Posterior vena cava (tissue), 2 donors: ENCODE measurements at regions not wholly inside any gene's neighbourhood (a gene's known extent, or its start where the extent isn't known, plus 50 kb on each side); places are given as distances from the start of the nearest gene placed in this dataset.

Experiments
- DNase-seq: peaks from one replicate; pipeline ENCODE4 v3.0.0-alpha.2; 2020; ENCODE audit warnings: low spot score
- intact Hi-C, 2 donors: fragments of 100-400 bp; cut with DNase I; formaldehyde crosslinking; loops; one replicate each; pipeline versions ENCODE4 v1.14.1 to v1.14.2; 2022 to 2023
- donor health status: DM: yes; HTN: yes; CAD: no.
- donor health status: DM: yes; HTN: yes; CAD: no.

DNA sequence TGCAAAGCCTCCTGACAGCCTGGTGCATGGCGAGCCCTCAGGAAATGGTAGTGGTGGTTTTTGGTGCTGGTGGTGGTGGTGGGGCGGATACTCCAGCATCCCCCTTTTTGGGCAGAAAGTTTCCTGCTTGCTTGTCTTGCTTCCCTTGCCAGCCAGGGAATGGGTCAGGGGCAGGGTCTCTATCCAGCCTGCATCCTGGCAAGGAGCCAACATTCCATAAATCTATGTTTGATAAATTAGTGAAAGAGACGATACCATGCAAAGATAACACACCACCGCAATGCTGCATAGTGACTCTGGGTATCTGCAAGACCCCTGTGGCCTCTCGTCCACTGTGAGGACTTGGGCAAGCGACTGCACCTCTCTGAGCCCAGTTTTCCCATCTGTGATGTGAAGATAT lies 246.2 kb downstream of the LRFN2 start:
- no peak for DNase-seq
- intact Hi-C loops, result no loop called here

DNA sequence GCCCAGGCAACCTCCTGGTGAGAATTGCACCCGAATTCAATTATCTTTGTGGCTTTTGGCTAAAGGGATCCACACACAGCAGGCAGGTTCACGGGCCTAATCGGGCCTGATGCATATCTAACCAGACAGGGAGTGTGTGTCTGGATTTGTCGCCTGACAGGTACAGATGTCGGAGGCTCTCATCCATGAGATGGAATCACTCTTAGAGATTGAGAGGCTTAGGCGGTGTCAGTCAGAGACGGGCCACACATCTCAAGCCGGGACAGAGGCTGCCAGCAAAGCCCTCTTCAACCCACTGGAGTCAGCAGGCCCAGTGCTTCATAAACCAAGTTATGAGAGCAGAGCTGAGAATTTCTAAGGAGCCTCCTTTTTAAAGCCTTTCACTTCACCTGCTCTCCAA lies 247.0 kb downstream of the LRFN2 start:
- intact Hi-C loops, result no loop called here
- no peak for DNase-seq

GRCh38 chr6:40338306-40338705 lies 248.9 kb downstream of the LRFN2 start:
- intact Hi-C loops, result no loop called here
- no peak for DNase-seq

- DNase-seq, result no peak
- intact Hi-C loops, result no loop called here
Measured at GRCh38 chr6:40336940-40337760, 250.0 kb downstream of the LRFN2 start.

- intact Hi-C loops, result no loop called here
- no peak for DNase-seq
Measured at GRCh38 chr6:40336296-40336695, 250.9 kb downstream of the LRFN2 start.

DNA sequence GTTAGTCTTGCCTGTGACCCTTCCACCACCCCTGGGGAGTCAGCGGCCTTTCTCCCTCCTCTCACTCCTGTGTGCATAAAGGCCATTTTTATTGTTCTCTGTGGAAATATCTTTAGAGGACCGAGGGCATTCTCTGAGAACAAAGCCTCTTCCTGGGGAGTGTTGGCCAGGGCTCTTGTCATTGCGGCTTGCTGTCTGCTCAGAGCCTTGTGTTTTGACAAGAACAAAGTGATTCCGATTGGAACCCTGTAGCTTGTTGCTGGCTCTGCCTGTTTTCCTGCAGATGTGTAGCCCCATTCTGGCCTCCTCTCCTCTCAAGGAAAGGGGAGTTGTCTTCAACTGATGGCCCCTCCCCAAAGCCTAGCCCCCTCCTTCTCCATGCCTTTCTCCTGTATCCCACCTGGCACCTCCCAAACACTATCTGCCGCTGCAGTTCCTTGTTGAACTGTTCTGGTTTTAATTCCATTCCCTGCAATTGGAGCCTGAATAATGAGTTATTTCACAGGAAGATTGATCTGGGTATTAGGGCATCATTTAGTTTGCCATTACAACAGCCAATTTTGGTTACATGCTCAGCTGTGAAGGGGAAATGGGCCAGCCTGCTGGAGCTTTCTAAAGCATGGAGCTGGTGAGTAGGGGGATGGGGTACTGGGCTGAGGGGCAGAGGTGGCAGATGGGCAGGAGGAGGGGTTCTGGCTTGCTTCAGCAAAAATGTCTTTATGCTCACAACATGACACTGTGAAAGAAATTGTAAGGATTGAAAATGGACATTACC lies 252.5 kb downstream of the LRFN2 start:
- intact Hi-C loops, result no loop called here
- DNase-seq, result no peak

- intact Hi-C loops, result no loop called here
- no peak for DNase-seq
Measured at GRCh38 chr6:40331545-40331944, 255.6 kb downstream of the LRFN2 start.

DNA sequence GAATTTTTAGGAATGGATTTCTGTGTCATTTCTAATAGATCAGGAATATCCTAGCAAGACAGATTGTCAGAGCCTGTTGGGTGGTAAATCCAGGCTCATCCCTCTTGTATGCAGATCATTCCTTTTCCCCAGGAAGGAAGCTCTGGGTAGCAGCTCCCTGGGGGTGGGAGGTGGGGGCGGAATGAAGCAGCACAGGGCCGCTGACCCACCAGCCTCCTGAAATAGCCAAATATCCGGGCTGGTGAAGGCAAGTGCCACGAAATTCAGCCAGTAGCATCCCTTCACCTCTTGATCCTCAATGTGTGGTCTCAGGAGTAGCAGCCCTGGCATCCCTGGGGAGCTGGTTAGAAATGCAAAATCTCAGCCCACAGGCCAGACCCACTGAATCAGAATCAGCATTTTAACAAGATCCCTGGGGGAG lies 256.9 kb downstream of the LRFN2 start:
- intact Hi-C loops, result no loop called here
- DNase-seq, result no peak

DNA sequence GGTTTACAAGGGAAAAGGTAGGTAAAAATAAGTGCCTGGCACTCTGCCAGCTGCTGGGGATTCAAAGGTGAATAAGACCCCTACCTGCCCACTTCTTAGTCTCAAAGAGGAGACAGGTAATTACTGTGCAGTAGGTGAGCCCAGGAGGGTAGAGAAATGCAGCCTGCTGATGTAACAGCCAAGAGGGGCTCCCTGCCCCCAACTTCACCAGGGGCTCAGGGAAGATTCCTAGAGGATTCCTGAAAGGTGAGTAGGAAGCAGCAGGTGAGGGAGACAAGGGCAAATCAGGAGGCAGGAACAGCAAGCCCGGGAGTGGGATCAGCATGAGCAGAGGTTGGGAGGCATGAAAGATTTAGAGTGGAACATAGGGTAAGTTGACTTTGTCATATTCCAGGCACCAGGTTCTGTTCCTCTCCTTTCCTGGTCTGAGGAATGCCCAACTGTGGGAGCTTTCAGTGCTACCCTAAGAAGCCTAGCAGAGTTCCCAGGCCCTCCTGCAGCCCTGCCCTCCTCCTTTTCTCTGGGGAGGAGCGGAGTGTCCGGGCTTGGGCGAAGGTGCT lies 258.1 kb downstream of the LRFN2 start:
- no peak for DNase-seq
- intact Hi-C loops, result loop anchor here in 1 of 2 donors (2.0 kb wide), 1 partner anchor 46 kb away; no protein-coding TSS in a partner anchor

DNA sequence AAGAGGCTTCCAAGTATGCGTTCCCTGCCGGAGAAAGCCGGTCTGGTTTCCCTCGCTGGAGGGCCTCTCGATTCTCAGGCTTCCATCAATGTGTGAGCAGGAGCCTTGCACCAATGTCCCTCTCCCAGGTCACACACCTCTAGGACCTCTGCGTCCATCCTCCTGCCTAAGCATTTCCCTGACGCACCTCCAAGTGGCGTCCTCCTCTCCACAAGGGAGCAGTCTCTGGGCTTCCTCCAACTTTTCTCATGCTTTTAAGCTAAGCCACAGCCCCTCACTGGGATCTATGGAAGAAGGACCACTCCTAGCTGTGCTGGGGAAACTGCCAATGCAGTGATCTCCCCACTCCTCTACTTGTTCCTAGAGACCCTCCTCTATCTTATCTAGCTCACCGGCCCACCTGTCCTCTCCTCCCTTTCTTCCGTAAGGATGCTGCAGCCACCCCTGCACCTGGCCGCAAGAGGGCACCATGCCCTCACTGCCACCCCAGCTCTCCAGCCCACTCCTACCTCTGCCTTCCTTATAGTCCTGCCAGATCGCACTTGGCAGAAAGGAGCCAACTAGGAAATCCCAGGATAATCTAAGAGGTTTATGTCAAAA lies 258.7 kb downstream of the LRFN2 start:
- DNase-seq, result no peak
- intact Hi-C loops, result loop anchor here in 1 of 2 donors (2.0 kb wide), 1 partner anchor 46 kb away; no protein-coding TSS in a partner anchor

- no peak for DNase-seq
- intact Hi-C loops, result no loop called here
Measured at GRCh38 chr6:40326714-40327421, 260.3 kb downstream of the LRFN2 start.

DNA sequence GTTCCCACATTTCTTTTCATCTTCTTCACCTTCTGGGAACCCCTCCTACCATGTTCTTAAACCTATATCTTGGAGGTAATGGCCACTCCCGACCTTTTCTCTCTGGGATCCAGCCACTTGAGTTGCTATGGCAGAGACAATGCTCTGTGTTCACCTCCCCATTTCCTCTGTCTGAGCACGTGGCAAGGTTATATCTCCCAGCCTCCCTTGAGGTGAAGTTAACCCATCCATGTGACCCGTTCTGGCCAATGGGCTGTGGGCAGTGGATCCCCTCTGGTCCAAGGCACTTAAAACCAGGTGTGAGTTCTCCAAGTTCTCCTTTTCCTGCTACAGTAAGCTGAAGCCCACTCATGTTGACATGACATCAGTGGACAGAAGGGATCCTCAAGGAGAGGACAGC lies 261.4 kb downstream of the LRFN2 start:
- no peak for DNase-seq
- intact Hi-C loops, result loop anchor here in 1 of 2 donors (2.0 kb wide), 1 partner anchor 307 kb away; no protein-coding TSS in a partner anchor

DNA sequence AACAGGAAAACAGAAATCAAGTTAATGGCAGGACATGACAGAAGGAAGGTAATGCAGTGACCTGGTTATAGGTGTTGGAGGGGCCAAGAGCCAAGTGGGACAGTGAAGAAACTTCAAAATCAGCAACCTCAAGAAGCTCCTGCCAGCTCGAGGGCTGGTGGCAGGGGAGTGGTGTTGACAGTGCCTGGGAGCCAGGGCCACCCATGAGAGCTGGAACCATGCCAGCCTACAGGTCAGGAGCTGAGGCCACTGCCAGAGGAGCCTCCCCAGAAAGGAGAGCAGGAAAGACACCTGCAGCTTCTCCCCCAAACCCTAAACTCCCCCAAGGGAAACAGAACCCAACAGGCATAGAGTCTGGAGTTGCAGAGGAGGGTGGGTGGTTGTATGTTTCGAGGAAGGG lies 262.1 kb downstream of the LRFN2 start:
- DNase-seq, result no peak
- intact Hi-C loops, result loop anchor here in 1 of 2 donors (2.0 kb wide), 1 partner anchor 306 kb away; no protein-coding TSS in a partner anchor

DNA sequence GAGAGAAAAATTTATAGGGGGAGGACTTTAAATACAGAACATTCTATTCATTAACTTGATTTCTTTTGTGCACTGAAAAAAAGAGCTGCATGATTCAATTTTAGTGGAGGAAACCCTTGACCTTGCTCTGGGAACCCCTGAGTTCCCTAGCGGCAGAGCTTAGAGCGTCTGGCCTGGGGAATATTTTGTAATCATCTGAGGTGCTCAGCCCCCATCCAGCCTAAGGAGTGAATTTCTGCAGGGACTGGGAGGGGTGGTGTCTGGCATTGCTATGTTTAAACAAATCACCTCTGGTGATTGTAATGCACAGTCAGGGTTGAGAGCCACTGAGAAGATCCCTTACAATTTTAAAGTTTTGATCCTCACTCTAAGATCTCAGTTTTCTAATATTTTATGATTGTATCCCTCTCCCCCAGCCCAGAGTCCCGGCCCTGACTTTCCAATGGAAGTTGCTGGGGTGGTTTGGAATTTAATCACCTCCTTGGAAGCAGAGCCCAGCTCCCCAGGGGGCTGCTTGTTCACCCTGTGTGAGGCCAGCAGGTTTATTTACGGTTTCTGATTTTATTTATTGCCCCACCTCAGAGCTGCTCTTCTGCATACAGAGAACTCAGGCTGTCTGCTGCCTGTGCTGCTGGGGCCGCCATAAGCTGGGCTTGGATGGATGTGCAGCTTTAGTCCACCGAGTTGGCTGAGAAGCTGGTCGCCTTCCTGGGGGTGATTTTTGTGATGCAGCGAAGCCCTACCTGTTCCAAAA lies 263.1 kb downstream of the LRFN2 start:
- DNase-seq, result no peak
- intact Hi-C loops, result loop anchor here in 1 of 2 donors (2.0 kb wide), 1 partner anchor 305 kb away; no protein-coding TSS in a partner anchor

GRCh38 chr6:40322336-40322735 lies 264.8 kb downstream of the LRFN2 start:
- intact Hi-C loops, result no loop called here
- DNase-seq, result no peak

DNA sequence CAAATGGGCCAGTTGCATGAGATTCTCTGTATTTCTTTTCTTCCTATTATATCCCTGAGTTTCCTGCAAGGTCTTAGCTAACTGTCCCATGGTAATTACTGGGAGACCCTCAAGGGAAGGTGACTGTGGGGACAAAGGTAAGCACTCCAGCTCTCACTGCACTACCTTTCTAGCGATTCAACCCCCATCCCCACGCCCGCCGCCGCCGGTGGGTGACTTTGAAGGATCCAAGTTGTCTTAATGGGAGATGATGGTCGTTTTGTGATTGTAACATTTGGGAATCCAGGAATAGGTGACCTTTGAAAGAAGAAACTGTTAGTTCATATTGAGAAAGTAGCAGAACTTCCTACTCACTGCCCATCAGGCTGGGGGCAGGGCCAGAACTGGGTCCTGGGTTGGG lies 265.5 kb downstream of the LRFN2 start:
- intact Hi-C loops, result no loop called here
- DNase-seq, result no peak

- DNase-seq, result no peak
- intact Hi-C loops, result no loop called here
Measured at GRCh38 chr6:40320947-40321346, 266.2 kb downstream of the LRFN2 start.

GRCh38 chr6:40320441-40320840 lies 266.7 kb downstream of the LRFN2 start:
- no peak for DNase-seq
- intact Hi-C loops, result no loop called here
